Endothelial cell of umbilical vein (primary cell): ENCODE measurements at regions not wholly inside any gene's neighbourhood (a gene's known extent, or its start where the extent isn't known, plus 50 kb on each side); places are given as distances from the start of the nearest gene placed in this dataset.

Experiments
- BruUV-seq: library from RNA; stranded (reverse); fragments of 400-500 nt; replicated peaks from 2 replicates; lab custom pipeline; 2021; lab: Mats Ljungman, UMichigan
- CTCF ChIA-PET: fragments of 300-600, 350-600 bp; sonication (Branson Sonifier 250); formaldehyde crosslinking; loops from one replicate; lab custom pipeline; 2021; ENCODE audit warnings: antibody characterized with exemption, inconsistent platforms; lab: Charles Lee
- POLR2A ChIA-PET: fragments of 300-600, 350-600 bp; sonication (Branson Sonifier 250); formaldehyde crosslinking; loops from one replicate; lab custom pipeline; 2021; ENCODE audit warnings: antibody characterized with exemption, inconsistent platforms; lab: Charles Lee
- DNase-seq: peaks from one replicate; pipeline ENCODE4 v3.0.0-alpha.2; 2011; ENCODE audit warnings: low read depth, low spot score
- FAIRE-seq: peaks from 2 replicates; lab custom pipeline; 2011; peaks lifted over from hg19 to GRCh38; lab: Jason Lieb, UNC
- H2AFZ ChIP-seq: 2 replicates; pipeline ENCODE4 v1.6.0; 2012; ENCODE audit warnings: low read depth, low read length, control low read depth, inconsistent platforms
- H3K27ac ChIP-seq: 2 replicates; pipeline ENCODE4 v1.5.1; 2011; ENCODE audit warnings: low read depth, mild to moderate bottlenecking, control low read depth, low read length, moderate library complexity; ENCODE audit not compliant: insufficient read depth
- H3K27me3 ChIP-seq, 2 experiments: 2 replicates each; pipeline versions ENCODE4 v1.6.0 to v1.6.1; 2011; ENCODE audit warnings: low read length in 2 of 2, mixed read lengths in 1 of 2; ENCODE audit not compliant: control insufficient read depth in 2 of 2, insufficient read depth in 2 of 2
- H3K36me3 ChIP-seq, 2 experiments: 2 replicates in 1 of 2; 3 replicates in 1 of 2; pipeline ENCODE4 v1.5.1; 2011; ENCODE audit warnings: low read length in 2 of 2, mild to moderate bottlenecking in 1 of 2, moderate library complexity in 1 of 2; ENCODE audit not compliant: control insufficient read depth in 2 of 2, insufficient read depth in 2 of 2; ENCODE audit errors: extremely low read depth in 1 of 2
- H3K4me1 ChIP-seq: 3 replicates; pipeline ENCODE4 v1.5.1; 2011; ENCODE audit warnings: mild to moderate bottlenecking, low read length; ENCODE audit not compliant: control insufficient read depth, insufficient read depth; ENCODE audit errors: extremely low read depth
- H3K4me2 ChIP-seq: 2 replicates; pipeline ENCODE4 v1.6.1; 2011; ENCODE audit warnings: low read length, control low read depth, mixed read lengths; ENCODE audit not compliant: insufficient read depth
- H3K4me3 ChIP-seq, 3 experiments: fragments of 200-600 bp in 1 of 3; sonication (generic), shearing (Covaris generic) in 1 of 3; replicated peaks in 1 of 3; 2 replicates each; pipeline ENCODE4 v1.5.1; 2011 to 2016; ENCODE audit warnings: control low read depth in 3 of 3, low read length in 3 of 3, mild to moderate bottlenecking in 2 of 3, inconsistent platforms in 1 of 3, low read depth in 1 of 3, moderate library complexity in 1 of 3; ENCODE audit not compliant: insufficient read depth in 1 of 3
- H3K79me2 ChIP-seq: 2 replicates; pipeline ENCODE4 v1.6.0; 2012; ENCODE audit warnings: low read length, inconsistent platforms; ENCODE audit not compliant: control insufficient read depth, insufficient read depth
- H3K9ac ChIP-seq: replicated peaks from 2 replicates; pipeline ENCODE3; 2011; ENCODE audit warnings: low read length, control low read depth; ENCODE audit not compliant: insufficient read depth; ENCODE audit errors: extremely low read depth
- H3K9me1 ChIP-seq: replicated peaks from 3 replicates; pipeline ENCODE4 v1.6.0; 2011; ENCODE audit warnings: mild to moderate bottlenecking, low read length; ENCODE audit not compliant: control insufficient read depth, insufficient read depth; ENCODE audit errors: extremely low read depth
- H3K9me3 ChIP-seq: replicated peaks from 2 replicates; pipeline ENCODE4 v1.5.1; 2012; ENCODE audit warnings: low read length, inconsistent platforms; ENCODE audit not compliant: control insufficient read depth, insufficient read depth
- H4K20me1 ChIP-seq: replicated peaks from 2 replicates; pipeline ENCODE3; 2011; ENCODE audit warnings: mild to moderate bottlenecking, low read length; ENCODE audit not compliant: control insufficient read depth, insufficient read depth; ENCODE audit errors: extremely low read depth
- EZH2 ChIP-seq: IDR thresholded peaks from 2 replicates; pipeline ENCODE4 v1.6.1; 2012; ENCODE audit warnings: borderline replicate concordance, low read depth, mild to moderate bottlenecking, moderate library complexity, low read length, inconsistent platforms; ENCODE audit not compliant: severe bottlenecking
- FOS ChIP-seq: IDR thresholded peaks from 2 replicates; pipeline ENCODE4 v1.6.1; 2011; ENCODE audit warnings: mild to moderate bottlenecking, low read length, moderate library complexity, borderline replicate concordance; ENCODE audit not compliant: insufficient read depth
- GATA2 ChIP-seq: IDR thresholded peaks from 2 replicates; pipeline ENCODE4 v1.7.0; 2011; ENCODE audit warnings: low read depth, mild to moderate bottlenecking, moderate library complexity, mixed read lengths, low read length; ENCODE audit not compliant: insufficient read length, insufficient read depth
- JUN ChIP-seq: IDR thresholded peaks from 2 replicates; pipeline ENCODE4 v1.6.1; 2011; ENCODE audit warnings: borderline replicate concordance, low read depth; ENCODE audit not compliant: insufficient read length, insufficient read depth
- MYC ChIP-seq: IDR thresholded peaks from one replicate; pipeline ENCODE4 v1.6.1; 2011; ENCODE audit warnings: mild to moderate bottlenecking, low read depth, low read length
- POLR2A ChIP-seq: IDR thresholded peaks from 2 replicates; pipeline ENCODE4 v1.6.1; 2012; ENCODE audit warnings: low read depth, mild to moderate bottlenecking, control low read depth, low read length
- POLR2AphosphoS5 ChIP-seq: IDR thresholded peaks from 2 replicates; pipeline ENCODE4 v1.6.1; 2012; ENCODE audit warnings: low read depth, mild to moderate bottlenecking, control low read depth, low read length, moderate library complexity; ENCODE audit not compliant: insufficient read depth
- dilution Hi-C: fragments of 300-500 bp; cut with MboI; formaldehyde crosslinking; loops from one replicate; pipeline ENCODE4 v1.15.0; 2019; ENCODE audit warnings: low sequenced_read_pairs; ENCODE audit not compliant: extremely low pct_ligation_motif_present
- intact Hi-C: fragments of 100-400 bp; cut with micrococcal nuclease; formaldehyde crosslinking; loops from one replicate; pipeline ENCODE4 v1.10.0; 2022
- TF ChIP-seq, protein P1 (sequence below), 2 donors: IDR thresholded peaks; 1 replicate in 1 of 2; 2 replicates in 1 of 2; pipeline ENCODE4 v1.5.1; 2011; ENCODE audit warnings: low read length in 2 of 2, mild to moderate bottlenecking in 2 of 2, moderate library complexity in 2 of 2, control low read depth in 1 of 2, inconsistent platforms in 1 of 2, low read depth in 1 of 2; ENCODE audit not compliant: insufficient read depth in 1 of 2; ENCODE audit errors: extremely low read depth in 1 of 2
- TF ChIP-seq, protein P2 (sequence below): IDR thresholded peaks from 2 replicates; pipeline ENCODE4 v1.6.1; 2011; ENCODE audit not compliant: insufficient read depth, insufficient read length

DNA sequence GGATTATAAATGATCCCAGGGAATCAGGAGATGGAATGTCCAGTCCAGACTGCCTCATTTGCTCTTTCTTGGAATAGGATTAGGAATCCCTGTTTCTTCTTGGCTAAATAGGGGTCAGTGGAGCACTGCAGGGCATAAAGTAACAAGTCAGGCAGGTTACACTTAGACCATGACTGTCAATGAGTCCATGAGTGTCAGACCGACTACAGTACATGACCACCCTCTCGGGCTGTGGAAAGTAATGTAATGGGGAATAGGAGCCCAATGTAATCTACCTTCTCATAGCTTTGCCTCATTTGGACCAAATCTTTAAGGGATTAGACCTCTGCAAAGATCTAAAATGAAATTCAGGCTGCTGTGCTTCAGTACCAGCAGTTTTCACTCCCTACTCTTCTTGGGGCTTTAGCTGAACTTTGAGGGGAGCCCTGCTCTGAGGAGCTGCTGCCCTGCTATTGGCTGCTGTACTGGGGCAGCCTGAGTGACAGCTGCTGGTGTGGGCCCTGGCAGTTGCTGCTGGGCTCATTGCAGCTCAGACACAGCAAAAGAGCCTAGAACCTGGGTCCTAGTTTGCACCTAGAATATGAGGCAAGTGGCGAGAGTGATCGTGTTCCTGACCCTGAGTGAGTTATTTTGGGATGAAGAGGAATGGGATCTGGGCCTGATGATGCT, 62.2 kb upstream of the OR4E1 start:
- no peak overlapping the region for H3K4me2 ChIP-seq
- no peaks in the 10 kb centered on the region for H3K9me3 ChIP-seq
- TF ChIP-seq POLR2AphosphoS5, result no peak
- no peak for TF ChIP-seq GATA2
- TF ChIP-seq POLR2A, result no peak
- TF ChIP-seq JUN, result no peak
- TF ChIP-seq FOS, result no peak
- TF ChIP-seq MYC, result no peak
- TF ChIP-seq, protein P1, sequence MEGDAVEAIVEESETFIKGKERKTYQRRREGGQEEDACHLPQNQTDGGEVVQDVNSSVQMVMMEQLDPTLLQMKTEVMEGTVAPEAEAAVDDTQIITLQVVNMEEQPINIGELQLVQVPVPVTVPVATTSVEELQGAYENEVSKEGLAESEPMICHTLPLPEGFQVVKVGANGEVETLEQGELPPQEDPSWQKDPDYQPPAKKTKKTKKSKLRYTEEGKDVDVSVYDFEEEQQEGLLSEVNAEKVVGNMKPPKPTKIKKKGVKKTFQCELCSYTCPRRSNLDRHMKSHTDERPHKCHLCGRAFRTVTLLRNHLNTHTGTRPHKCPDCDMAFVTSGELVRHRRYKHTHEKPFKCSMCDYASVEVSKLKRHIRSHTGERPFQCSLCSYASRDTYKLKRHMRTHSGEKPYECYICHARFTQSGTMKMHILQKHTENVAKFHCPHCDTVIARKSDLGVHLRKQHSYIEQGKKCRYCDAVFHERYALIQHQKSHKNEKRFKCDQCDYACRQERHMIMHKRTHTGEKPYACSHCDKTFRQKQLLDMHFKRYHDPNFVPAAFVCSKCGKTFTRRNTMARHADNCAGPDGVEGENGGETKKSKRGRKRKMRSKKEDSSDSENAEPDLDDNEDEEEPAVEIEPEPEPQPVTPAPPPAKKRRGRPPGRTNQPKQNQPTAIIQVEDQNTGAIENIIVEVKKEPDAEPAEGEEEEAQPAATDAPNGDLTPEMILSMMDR (IDR thresholded peaks at IDR 0.05; ENCODE audit: extremely low read depth in 1 of 2, insufficient read depth in 1 of 2, low read depth in 1 of 2, low read length in 2 of 2), result no peak
- TF ChIP-seq EZH2, result no peak
- TF ChIP-seq, protein P2, sequence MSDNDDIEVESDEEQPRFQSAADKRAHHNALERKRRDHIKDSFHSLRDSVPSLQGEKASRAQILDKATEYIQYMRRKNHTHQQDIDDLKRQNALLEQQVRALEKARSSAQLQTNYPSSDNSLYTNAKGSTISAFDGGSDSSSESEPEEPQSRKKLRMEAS, result no peak
- H4K20me1 ChIP-seq, result no peaks in the 10 kb centered on the region
- BruUV-seq, result no TSS peak
- H2AFZ ChIP-seq, result no peak overlapping the region
- intact Hi-C loops, result no loop called here
- FAIRE-seq (no peak), DNase-seq (no peak)
- H3K27me3 ChIP-seq, result peaks cover 6 to 16% of the 10 kb centered on the region in 2 experiments
- H3K36me3 ChIP-seq, result no peaks in the 10 kb centered on the region
- H3K4me3 ChIP-seq, result no peak overlapping the region
- H3K9ac ChIP-seq, result no peak overlapping the region
- H3K4me1 ChIP-seq, result no peaks in the 10 kb centered on the region
- no peak overlapping the region for H3K27ac ChIP-seq
- CTCF ChIA-PET, result interaction anchor here (1.0 to 2.9 kb wide), 4 partner anchors 12 to 25 kb away, joined by 3 to 20 read pairs (median 7); no protein-coding TSS in a partner anchor
- dilution Hi-C loops, result no loop called here
- no peaks in the 10 kb centered on the region for H3K9me1 ChIP-seq
- H3K79me2 ChIP-seq, result no peaks in the 10 kb centered on the region
- POLR2A ChIA-PET, result no interaction called here
